Karpas-422 (cell line): ENCODE measurements at regions not wholly inside any gene's neighbourhood (a gene's known extent, or its start where the extent isn't known, plus 50 kb on each side); places are given as distances from the start of the nearest gene placed in this dataset.

ENCODE experiments used
- DNase-seq: peaks from one replicate; pipeline ENCODE4 v3.0.0-alpha.2; 2015
- H2AFZ ChIP-seq: fragments of 200-600 bp; sonication (generic); 2 replicates; pipeline ENCODE4 v1.6.1; 2014; ENCODE audit warnings: antibody characterized with exemption, low read length, mixed read lengths
- H3K27ac ChIP-seq: fragments of 200-600 bp; sonication (generic); 2 replicates; pipeline ENCODE4 v1.5.1; 2014; ENCODE audit warnings: mild to moderate bottlenecking, low read length, moderate library complexity
- H3K27me3 ChIP-seq: fragments of 200-600 bp; sonication (generic); 2 replicates; pipeline ENCODE4 v1.6.1; 2014; ENCODE audit warnings: low read length, mixed read lengths
- H3K36me3 ChIP-seq: fragments of 200-600 bp; sonication (generic); 2 replicates; pipeline ENCODE4 v1.6.1; 2014; ENCODE audit warnings: low read length, mixed read lengths; ENCODE audit not compliant: insufficient read depth
- H3K4me1 ChIP-seq: fragments of 200-600 bp; sonication (generic); 2 replicates; pipeline ENCODE4 v1.6.1; 2014; ENCODE audit warnings: mild to moderate bottlenecking, low read length, mixed read lengths
- H3K4me2 ChIP-seq: fragments of 200-600 bp; sonication (generic); 2 replicates; pipeline ENCODE4 v1.6.1; 2014; ENCODE audit warnings: low read length, low read depth, mild to moderate bottlenecking; ENCODE audit not compliant: poor library complexity, severe bottlenecking
- H3K4me3 ChIP-seq: fragments of 200-600 bp; sonication (generic); 2 replicates; pipeline ENCODE4 v1.5.1; 2014; ENCODE audit warnings: mild to moderate bottlenecking, antibody characterized with exemption, low read length, mixed read lengths
- H3K79me2 ChIP-seq: fragments of 200-600 bp; sonication (generic); 2 replicates; pipeline ENCODE4 v1.6.1; 2014; ENCODE audit warnings: mild to moderate bottlenecking, low read length, mixed read lengths
- H3K9ac ChIP-seq: fragments of 200-600 bp; sonication (generic); 2 replicates; pipeline ENCODE4 v1.6.0; 2014; ENCODE audit warnings: low read length
- H3K9me2 ChIP-seq: fragments of 200-600 bp; sonication (generic), shearing (Covaris generic); replicated peaks from 2 replicates; pipeline ENCODE4 v1.6.0; 2014; ENCODE audit warnings: mild to moderate bottlenecking, low read length, moderate library complexity; ENCODE audit not compliant: insufficient read depth
- H3K9me3 ChIP-seq: fragments of 300-700, 200-600 bp; sonication (generic); 2 replicates; pipeline ENCODE4 v1.6.1; 2014; ENCODE audit warnings: low read length, mixed read lengths
- H4K20me1 ChIP-seq: fragments of 200-600 bp; sonication (generic); 2 replicates; pipeline ENCODE4 v1.6.1; 2014; ENCODE audit warnings: mild to moderate bottlenecking, antibody characterized with exemption, low read length, low read depth; ENCODE audit not compliant: insufficient read depth

DNA sequence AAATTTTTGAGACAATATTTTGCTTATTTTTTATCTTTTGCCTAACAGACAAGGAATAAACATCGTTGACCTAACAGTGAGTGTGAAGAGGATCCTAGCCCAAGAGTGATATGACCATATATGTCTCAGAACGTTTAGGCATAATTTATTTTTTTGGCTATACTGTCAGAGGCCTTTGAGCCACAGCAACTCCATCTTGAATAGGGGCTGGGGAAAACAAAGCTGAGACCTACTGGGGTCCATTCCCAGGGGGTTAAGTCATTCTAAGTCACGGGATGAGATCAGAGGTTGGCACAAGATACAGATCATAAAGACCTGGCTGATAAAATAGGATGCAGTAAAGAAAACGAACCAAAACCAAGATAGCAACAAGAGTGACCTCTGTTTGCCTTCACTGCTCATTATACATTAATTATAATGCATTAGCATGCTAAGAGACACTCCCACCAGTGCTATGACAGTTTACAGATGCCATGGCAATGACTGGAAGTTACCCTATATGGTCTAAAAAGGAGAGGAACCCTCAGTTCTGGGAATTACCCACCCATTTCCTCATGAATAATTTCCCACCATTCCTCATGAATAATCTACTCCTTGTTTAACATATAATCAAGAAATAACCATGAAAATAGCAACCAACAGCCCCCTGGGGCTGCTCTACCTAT is 510.9 kb upstream of the PCDH9 start:
- Histone ChIP-seq H3K4me2 (peak overlapping the region; percentile 5), H2AFZ (peak overlapping the region; percentile 80; the same call in 1 of the 2 replicates), H3K4me3 (no peak overlapping the region), H3K36me3 (no peaks in the 10 kb centered on the region), H3K4me1 (peaks cover 16% of the 10 kb centered on the region), H3K9ac (no peak overlapping the region), H3K27ac (no peak overlapping the region), H3K27me3 (no peaks in the 10 kb centered on the region), H4K20me1 (no peaks in the 10 kb centered on the region), H3K9me3 (no peaks in the 10 kb centered on the region), H3K9me2 (no peaks in the 10 kb centered on the region), H3K79me2 (no peaks in the 10 kb centered on the region)
- DNase-seq: no peak

GRCh38 chr13:67736646-67737420 is 506.7 kb upstream of the PCDH9 start:
- Histone ChIP-seq H3K27ac (no peak overlapping the region), H3K4me1 (peaks cover 17% of the 10 kb centered on the region), H3K79me2 (no peaks in the 10 kb centered on the region), H3K4me3 (no peak overlapping the region), H3K4me2 (peak overlapping the region; percentile 16), H3K9me2 (no peaks in the 10 kb centered on the region), H4K20me1 (no peaks in the 10 kb centered on the region), H2AFZ (peak overlapping the region; percentile 55; the same call in 1 of the 2 replicates), H3K9me3 (no peaks in the 10 kb centered on the region), H3K36me3 (no peaks in the 10 kb centered on the region), H3K27me3 (no peaks in the 10 kb centered on the region), H3K9ac (no peak overlapping the region)
- DNase-seq: peak; percentile 66

DNA sequence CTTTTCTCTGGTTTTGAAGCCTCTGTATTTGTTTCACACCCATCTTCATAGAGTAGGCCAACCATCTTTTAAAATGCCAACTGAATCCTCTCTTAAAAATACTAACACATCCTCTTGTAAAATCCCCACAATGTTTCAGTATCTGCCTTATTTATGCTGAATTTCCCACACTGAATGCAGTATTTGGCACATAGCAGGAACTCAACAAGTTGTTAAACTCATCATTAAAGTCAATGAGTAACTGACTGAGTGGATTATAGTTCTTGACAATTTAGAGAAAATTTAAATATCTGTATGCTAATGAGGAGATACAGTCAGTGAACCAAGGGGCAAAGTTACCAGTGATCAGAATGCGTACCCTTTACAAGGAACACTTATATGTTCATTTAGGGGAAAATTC is 505.5 kb upstream of the PCDH9 start:
- Histone ChIP-seq H3K79me2 (no peaks in the 10 kb centered on the region), H3K27me3 (no peaks in the 10 kb centered on the region), H3K9me3 (no peaks in the 10 kb centered on the region), H3K27ac (no peak overlapping the region), H3K9ac (no peak overlapping the region), H3K4me2 (no peak overlapping the region), H2AFZ (no peak overlapping the region), H3K9me2 (no peaks in the 10 kb centered on the region), H3K4me1 (peaks cover 12% of the 10 kb centered on the region), H3K4me3 (no peak overlapping the region), H4K20me1 (no peaks in the 10 kb centered on the region), H3K36me3 (no peaks in the 10 kb centered on the region)
- no peak for DNase-seq

- Histone ChIP-seq H3K9ac (no peak overlapping the region), H3K27ac (no peak overlapping the region), H3K79me2 (no peaks in the 10 kb centered on the region), H3K4me3 (no peak overlapping the region), H3K4me1 (no peaks in the 10 kb centered on the region), H3K9me2 (no peaks in the 10 kb centered on the region), H3K9me3 (peaks cover 5% of the 10 kb centered on the region; the same call in 1 of the 2 replicates), H3K4me2 (no peak overlapping the region), H2AFZ (0 out of 2 replicates have a peak overlapping the region, but pooled peaks have one; percentile 23), H3K36me3 (no peaks in the 10 kb centered on the region), H4K20me1 (no peaks in the 10 kb centered on the region), H3K27me3 (no peaks in the 10 kb centered on the region)
- no peak for DNase-seq
Observed at GRCh38 chr13:67726979-67727378, 496.8 kb upstream of the PCDH9 start.

GRCh38 chr13:67725999-67726398 is 495.9 kb upstream of the PCDH9 start:
- Histone ChIP-seq H3K4me1 (no peaks in the 10 kb centered on the region), H3K79me2 (no peaks in the 10 kb centered on the region), H3K4me3 (no peak overlapping the region), H3K9me2 (no peaks in the 10 kb centered on the region), H2AFZ (0 out of 2 replicates have a peak overlapping the region, but pooled peaks have one; percentile 23), H3K27me3 (no peaks in the 10 kb centered on the region), H3K4me2 (no peak overlapping the region), H3K9ac (no peak overlapping the region), H3K27ac (no peak overlapping the region), H4K20me1 (no peaks in the 10 kb centered on the region), H3K9me3 (peaks cover 5% of the 10 kb centered on the region; the same call in 1 of the 2 replicates), H3K36me3 (no peaks in the 10 kb centered on the region)
- DNase-seq: no peak

DNA sequence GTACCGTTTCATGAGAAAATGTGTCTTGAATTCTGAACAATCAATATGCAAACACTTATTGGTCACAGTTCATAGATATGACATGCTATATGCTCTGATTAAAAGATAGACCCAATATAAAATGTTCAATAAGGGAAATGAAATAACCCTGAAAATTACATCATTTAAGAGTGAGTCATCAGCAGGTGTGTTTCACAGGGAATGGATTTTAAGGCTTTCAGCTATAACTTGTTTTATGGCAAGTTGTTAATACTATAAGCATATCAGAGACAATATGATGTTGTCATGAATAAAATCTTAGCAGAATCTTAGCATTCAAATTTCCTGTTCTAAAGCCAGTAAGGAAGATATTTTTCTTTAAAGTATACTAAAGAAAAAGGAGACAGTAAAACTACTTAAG is 483.4 kb upstream of the PCDH9 start:
- Histone ChIP-seq H4K20me1 (no peaks in the 10 kb centered on the region), H3K4me1 (peaks cover 7% of the 10 kb centered on the region), H3K9me2 (no peaks in the 10 kb centered on the region), H3K4me3 (no peak overlapping the region), H3K36me3 (no peaks in the 10 kb centered on the region), H3K4me2 (no peak overlapping the region), H2AFZ (peak overlapping the region; percentile 68), H3K27me3 (no peaks in the 10 kb centered on the region), H3K79me2 (no peaks in the 10 kb centered on the region), H3K9ac (no peak overlapping the region), H3K9me3 (no peaks in the 10 kb centered on the region; the same call in 1 of the 2 replicates), H3K27ac (peak overlapping the region; percentile 37; the same call in 1 of the 2 replicates)
- DNase-seq: no peak

DNA sequence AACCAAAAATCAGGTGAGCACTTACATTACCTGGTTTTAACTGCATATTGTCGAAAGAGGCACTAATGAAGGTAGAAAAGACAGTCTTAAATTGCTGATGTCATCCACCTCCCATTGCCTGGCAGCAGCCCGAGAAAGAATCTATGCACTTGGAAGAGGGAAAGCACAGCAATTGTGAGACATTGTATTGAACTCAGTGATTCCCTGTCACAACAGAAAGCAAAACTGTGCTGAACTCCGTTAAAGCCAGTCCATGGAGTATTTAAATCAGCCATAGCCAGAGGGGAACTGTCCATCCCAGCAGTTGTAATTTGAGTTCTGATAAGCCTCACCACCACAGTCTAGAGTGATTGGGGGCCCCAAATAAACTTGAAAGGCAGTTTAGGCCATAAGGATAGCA is 466.6 kb upstream of the PCDH9 start:
- no peaks in the 10 kb centered on the region for H3K27me3 ChIP-seq

GRCh38 chr13:67664502-67664901 is 434.4 kb upstream of the PCDH9 start:
- H3K4me2 ChIP-seq: no peak overlapping the region
- no peaks in the 10 kb centered on the region for H3K27me3 ChIP-seq
- no peak overlapping the region for H3K27ac ChIP-seq
- H3K9me3 ChIP-seq: no peaks in the 10 kb centered on the region
- H3K36me3 ChIP-seq: no peaks in the 10 kb centered on the region
- no peak for DNase-seq
- H4K20me1 ChIP-seq: no peaks in the 10 kb centered on the region
- no peaks in the 10 kb centered on the region for H3K79me2 ChIP-seq
- no peaks in the 10 kb centered on the region for H3K4me1 ChIP-seq
- no peak overlapping the region for H3K4me3 ChIP-seq
- H3K9me2 ChIP-seq: no peaks in the 10 kb centered on the region
- no peak overlapping the region for H3K9ac ChIP-seq
- H2AFZ ChIP-seq: peak overlapping the region; percentile 88; the same call in 1 of the 2 replicates

More for the DNA sequence above, 466.6 kb upstream of the PCDH9 start:
- no peak overlapping the region for H3K27ac ChIP-seq
- H3K4me2 ChIP-seq: no peak overlapping the region
- no peaks in the 10 kb centered on the region for H3K36me3 ChIP-seq
- no peaks in the 10 kb centered on the region for H4K20me1 ChIP-seq
- H3K4me1 ChIP-seq: no peaks in the 10 kb centered on the region
- no peak overlapping the region for H3K9ac ChIP-seq
- no peaks in the 10 kb centered on the region for H3K79me2 ChIP-seq
- no peaks in the 10 kb centered on the region for H3K9me2 ChIP-seq
- H3K9me3 ChIP-seq: no peaks in the 10 kb centered on the region; the same call in none of the 2 replicates
- peak overlapping the region; percentile 88 for H2AFZ ChIP-seq
- no peak overlapping the region for H3K4me3 ChIP-seq
- DNase-seq: no peak
